K562 (cell line): ENCODE measurements at regions not wholly inside any gene's neighbourhood (a gene's known extent, or its start where the extent isn't known, plus 50 kb on each side); places are given as distances from the start of the nearest gene placed in this dataset.

Experiments used
- ATF2 ChIP-seq: sonication (generic); formaldehyde crosslinking; IDR thresholded peaks from 2 replicates; pipeline ENCODE4 v1.8.1; 2022; ENCODE audit warnings: missing genetic modification reagents
- SMARCC2 ChIP-seq: fragments of 450-650 bp; IDR thresholded peaks from 2 replicates; pipeline ENCODE4 v1.6.1; 2017; ENCODE audit warnings: antibody characterized with exemption, moderate library complexity, mild to moderate bottlenecking, low read depth
- ZFX ChIP-seq: sonication (generic); formaldehyde crosslinking; IDR thresholded peaks from 2 replicates; pipeline ENCODE4 v1.8.0; 2022; ENCODE audit warnings: mild to moderate bottlenecking, missing genetic modification reagents, moderate library complexity

GRCh38 chr6:44641344-44642031, 254.0 kb downstream of the CDC5L start:
- TF ChIP-seq SMARCC2, result no peak
- TF ChIP-seq ZFX (CRISPR knock-in tag), result no peak
- no peak for TF ChIP-seq ATF2 (CRISPR knock-in tag)
